ENCODE measurements at regions not wholly inside any gene's neighbourhood (a gene's known extent, or its start where the extent isn't known, plus 50 kb on each side); places are given as distances from the start of the nearest gene placed in this dataset.
"Not testable (repeated sequence)": the region's sequence is repeated elsewhere in the genome, so short reads cannot be mapped to it uniquely, and the experiment has no call there.

GRCh38 chr2:124996406-124996805, 971.3 kb downstream of the CNTNAP5 start:
- no peaks in the 10 kb centered on the region for H3K36me3 Mint-ChIP-seq
- ATAC-seq (ENCODE audit: low read depth) (no peak), DNase-seq (no peak)
- POLR2A ChIA-PET = no interaction called here
- no peaks in the 10 kb centered on the region for H3K4me1 Mint-ChIP-seq
- no peak overlapping the region for H3K27ac Mint-ChIP-seq
- H3K4me3 Mint-ChIP-seq = no peak overlapping the region
- H3K27me3 Mint-ChIP-seq = no peaks in the 10 kb centered on the region
- peaks cover 1% of the 10 kb centered on the region for H3K9me3 Mint-ChIP-seq

GRCh38 chr2:124999906-125000305, 974.8 kb downstream of the CNTNAP5 start:
- Mint-ChIP-seq H3K4me3 (no peak overlapping the region), H3K27ac (no peak overlapping the region), H3K4me1 (no peaks in the 10 kb centered on the region), H3K27me3 (no peaks in the 10 kb centered on the region), H3K36me3 (no peaks in the 10 kb centered on the region), H3K9me3 (peaks cover 1% of the 10 kb centered on the region)
- ATAC-seq (ENCODE audit: low read depth) = no peak
- no peak for DNase-seq
- POLR2A ChIA-PET = no interaction called here

DNA sequence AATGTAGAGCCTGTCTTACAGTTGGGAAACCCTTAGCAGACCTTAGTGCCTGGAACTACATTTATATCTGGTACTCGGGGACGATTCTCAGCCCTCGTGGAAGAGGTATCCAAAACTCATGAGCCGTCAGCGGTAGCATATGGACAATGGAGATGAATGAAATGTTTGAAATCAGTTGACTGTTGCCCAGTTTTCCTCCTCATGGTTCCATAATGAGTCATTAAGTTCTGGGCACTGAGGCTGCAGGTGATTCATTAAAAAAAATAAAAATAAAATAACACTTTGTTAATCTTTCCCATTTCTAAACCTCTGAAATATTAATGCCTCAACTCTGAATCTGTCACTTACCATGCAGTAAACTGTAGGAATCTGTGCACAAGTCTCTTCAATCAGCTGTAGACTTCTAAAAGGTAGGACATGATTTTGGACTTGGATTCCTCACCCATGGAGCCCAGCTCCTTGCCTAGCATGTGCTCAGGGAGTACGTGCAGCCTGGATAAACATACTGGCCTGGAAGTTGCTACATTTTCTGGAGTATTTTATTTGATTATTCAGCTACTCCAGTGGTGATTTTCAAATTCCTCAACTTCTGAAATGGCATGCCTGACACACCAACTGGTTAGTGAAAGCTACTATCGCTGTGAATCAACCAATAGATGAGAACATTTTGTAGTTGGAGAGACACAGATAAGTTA, 979.2 kb downstream of the CNTNAP5 start:
- H3K27me3 Mint-ChIP-seq = no peaks in the 10 kb centered on the region
- no peak overlapping the region for H3K4me3 Mint-ChIP-seq
- H3K4me1 Mint-ChIP-seq = no peaks in the 10 kb centered on the region
- DNase-seq (no peak), ATAC-seq (ENCODE audit: low read depth) (no peak)
- H3K27ac Mint-ChIP-seq = no peak overlapping the region
- POLR2A ChIA-PET = no interaction called here
- no peaks in the 10 kb centered on the region for H3K36me3 Mint-ChIP-seq
- H3K9me3 Mint-ChIP-seq = peaks cover 2% of the 10 kb centered on the region

DNA sequence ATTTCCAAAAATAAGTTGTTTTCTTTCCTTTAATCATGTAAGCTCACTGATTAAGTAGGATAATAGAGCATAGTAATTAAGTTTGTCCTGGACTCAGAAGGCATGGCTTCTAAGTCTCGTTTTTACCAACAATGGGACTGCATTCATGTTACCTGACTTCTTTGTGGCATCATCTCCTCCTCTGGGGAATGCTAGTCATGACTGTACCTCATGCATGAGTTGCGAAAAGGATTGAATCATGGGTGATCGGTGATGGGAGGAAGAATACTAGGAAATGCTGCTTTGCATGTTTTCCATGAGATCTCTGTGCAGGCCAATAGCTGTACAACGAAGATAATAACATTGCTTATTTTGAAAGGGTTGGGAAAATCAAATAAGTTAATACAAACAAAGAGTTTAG, 981.6 kb downstream of the CNTNAP5 start:
- H3K4me1 Mint-ChIP-seq = no peaks in the 10 kb centered on the region
- no peaks in the 10 kb centered on the region for H3K27me3 Mint-ChIP-seq

DNA sequence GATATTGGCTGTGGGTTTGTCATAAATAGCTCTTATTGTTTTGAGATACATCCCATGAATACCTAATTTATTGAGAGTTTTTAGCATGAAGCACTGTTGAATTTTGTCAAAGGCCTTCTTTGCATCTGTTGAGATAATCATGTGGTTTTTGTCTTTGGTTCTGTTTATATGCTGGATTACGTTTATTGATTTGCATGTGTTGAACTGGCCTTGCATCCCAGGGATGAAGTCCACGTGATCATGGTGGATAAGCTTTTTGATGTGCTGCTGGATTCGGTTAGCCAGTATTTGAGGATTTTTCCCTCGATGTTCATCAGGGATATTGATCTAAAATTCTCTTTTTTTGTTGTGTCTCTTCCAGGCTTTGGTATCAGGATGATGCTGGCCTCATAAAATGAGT, 1003.6 kb downstream of the CNTNAP5 start:
- POLR2A ChIA-PET; DNase-seq; ATAC-seq (ENCODE audit: low read depth); H3K27ac Mint-ChIP-seq; H3K27me3 Mint-ChIP-seq; H3K36me3 Mint-ChIP-seq; H3K9me3 Mint-ChIP-seq; H3K4me3 Mint-ChIP-seq; H3K4me1 Mint-ChIP-seq: not testable (repeated sequence)

More for the DNA sequence above, 981.6 kb downstream of the CNTNAP5 start:
- H3K27ac Mint-ChIP-seq = no peak overlapping the region
- no peaks in the 10 kb centered on the region for H3K36me3 Mint-ChIP-seq
- ATAC-seq (ENCODE audit: low read depth) = no peak
- no peak for DNase-seq
- H3K4me3 Mint-ChIP-seq = no peak overlapping the region
- peaks cover 4% of the 10 kb centered on the region for H3K9me3 Mint-ChIP-seq
- POLR2A ChIA-PET = no interaction called here

DNA sequence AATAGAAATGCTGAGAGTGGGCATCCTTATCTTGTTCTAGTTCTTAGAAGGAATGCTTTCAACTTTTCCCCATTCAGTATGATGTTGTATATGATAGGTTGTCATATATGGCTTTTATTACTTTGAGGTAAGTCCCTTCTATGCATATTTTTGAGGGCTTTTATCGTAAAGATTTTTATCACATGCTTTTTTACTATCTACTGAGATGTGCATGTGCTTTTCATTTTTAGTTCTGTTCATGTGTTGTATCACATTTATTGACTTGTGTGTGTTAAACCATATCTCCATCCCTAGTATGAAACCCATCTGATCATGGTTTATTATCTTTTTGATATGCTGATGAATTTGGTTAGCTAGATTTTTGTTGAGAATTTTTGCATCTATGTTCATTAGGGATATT, 1008.8 kb downstream of the CNTNAP5 start:
- Mint-ChIP-seq H3K4me1 (no peaks in the 10 kb centered on the region), H3K9me3 (no peaks in the 10 kb centered on the region), H3K4me3 (no peak overlapping the region), H3K36me3 (no peaks in the 10 kb centered on the region), H3K27me3 (no peaks in the 10 kb centered on the region), H3K27ac (no peak overlapping the region)
- no peak for ATAC-seq (ENCODE audit: low read depth)
- DNase-seq = no peak
- POLR2A ChIA-PET = no interaction called here

- ATAC-seq (ENCODE audit: low read depth) (no peak), DNase-seq (no peak)
- POLR2A ChIA-PET = no interaction called here
- Mint-ChIP-seq H3K36me3 (no peaks in the 10 kb centered on the region), H3K27ac (no peak overlapping the region), H3K9me3 (peaks cover 4% of the 10 kb centered on the region), H3K4me1 (no peaks in the 10 kb centered on the region), H3K27me3 (no peaks in the 10 kb centered on the region), H3K4me3 (no peak overlapping the region)
These were observed 1012.1 kb downstream of the CNTNAP5 start for GRCh38 chr2:125037135-125037653.

DNA sequence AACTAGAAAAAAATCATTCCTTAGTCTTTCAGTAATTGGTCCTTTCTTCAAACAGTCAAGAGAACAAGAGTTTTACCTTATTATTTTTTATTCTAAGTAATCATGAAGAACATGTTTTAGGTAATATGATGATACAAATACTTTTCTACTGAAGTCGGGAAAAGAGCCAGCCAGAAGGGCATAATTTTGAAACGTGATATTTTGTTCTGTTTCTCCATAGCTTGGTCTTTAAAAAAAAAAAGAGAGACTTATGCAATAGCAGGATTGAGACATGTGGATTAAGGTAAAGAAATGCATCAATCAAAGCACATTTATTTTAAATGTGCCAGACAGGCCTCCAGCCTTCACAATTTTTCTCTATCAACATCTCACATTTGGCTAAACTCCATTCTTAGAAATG, 1016.8 kb downstream of the CNTNAP5 start:
- H3K4me1 Mint-ChIP-seq = no peaks in the 10 kb centered on the region
- POLR2A ChIA-PET = no interaction called here
- H3K36me3 Mint-ChIP-seq = no peaks in the 10 kb centered on the region
- DNase-seq (no peak), ATAC-seq (ENCODE audit: low read depth) (no peak)
- peaks cover 4% of the 10 kb centered on the region for H3K9me3 Mint-ChIP-seq
- H3K27me3 Mint-ChIP-seq = no peaks in the 10 kb centered on the region
- no peak overlapping the region for H3K27ac Mint-ChIP-seq
- H3K4me3 Mint-ChIP-seq = no peak overlapping the region

GRCh38 chr2:125042727-125043126, 1017.6 kb downstream of the CNTNAP5 start:
- peaks cover 4% of the 10 kb centered on the region for H3K9me3 Mint-ChIP-seq
- H3K4me3 Mint-ChIP-seq = no peak overlapping the region
- H3K36me3 Mint-ChIP-seq = no peaks in the 10 kb centered on the region
- ATAC-seq (ENCODE audit: low read depth) (no peak), DNase-seq (no peak)
- no peak overlapping the region for H3K27ac Mint-ChIP-seq
- H3K27me3 Mint-ChIP-seq = no peaks in the 10 kb centered on the region
- no peaks in the 10 kb centered on the region for H3K4me1 Mint-ChIP-seq
- POLR2A ChIA-PET = no interaction called here

GRCh38 chr2:125070726-125071505, 1045.8 kb downstream of the CNTNAP5 start:
- Mint-ChIP-seq H3K4me1 (no peaks in the 10 kb centered on the region), H3K27ac (no peak overlapping the region)

DNA sequence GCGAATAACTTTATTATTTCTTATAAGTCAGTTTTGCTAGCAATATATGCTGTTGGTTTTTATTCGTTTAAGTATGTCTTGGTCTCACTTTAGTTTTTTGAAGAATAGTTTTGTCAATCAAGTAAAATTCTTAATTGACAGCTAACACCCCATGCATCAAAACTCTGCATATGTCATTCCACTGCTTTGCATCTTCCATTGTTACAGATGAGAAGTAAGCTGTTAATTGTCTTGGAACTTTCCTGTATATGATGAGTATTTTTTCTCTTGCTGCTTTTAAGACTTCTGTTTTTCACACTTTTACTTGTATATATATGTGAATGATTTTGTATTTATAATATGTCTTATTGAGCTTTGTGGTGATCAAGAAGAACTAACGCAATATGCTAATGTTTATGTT, 1048.4 kb downstream of the CNTNAP5 start:
- POLR2A ChIA-PET = no interaction called here

More at GRCh38 chr2:125070726-125071505, 1045.8 kb downstream of the CNTNAP5 start:
- Mint-ChIP-seq H3K4me3 (no peak overlapping the region), H3K9me3 (no peaks in the 10 kb centered on the region), H3K36me3 (no peaks in the 10 kb centered on the region), H3K27me3 (no peaks in the 10 kb centered on the region)
- no peak for ATAC-seq (ENCODE audit: low read depth)
- POLR2A ChIA-PET = no interaction called here
- DNase-seq = no peak

DNA sequence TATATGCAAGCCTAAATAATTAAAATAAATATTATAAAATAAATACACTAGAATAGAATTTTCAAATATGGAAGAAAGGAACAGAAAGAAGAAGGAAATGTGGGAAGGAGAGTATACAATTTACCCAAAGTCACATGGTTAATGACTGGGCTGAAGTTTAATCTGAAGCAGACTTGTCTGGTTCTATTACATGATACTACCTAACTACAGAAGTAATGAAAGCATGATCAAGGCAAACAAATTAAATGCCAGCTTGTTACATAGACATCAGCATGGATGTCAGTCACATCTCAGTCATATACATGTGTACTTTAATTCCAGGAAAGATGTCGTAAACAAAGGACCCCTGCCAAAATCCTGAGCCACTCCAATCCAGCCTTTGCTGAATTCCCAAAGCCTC, 1060.8 kb downstream of the CNTNAP5 start:
- H3K4me3 Mint-ChIP-seq = no peak overlapping the region
- no peak for ATAC-seq (ENCODE audit: low read depth)
- no peaks in the 10 kb centered on the region for H3K36me3 Mint-ChIP-seq
- H3K4me1 Mint-ChIP-seq = no peaks in the 10 kb centered on the region
- H3K27ac Mint-ChIP-seq = no peak overlapping the region
- POLR2A ChIA-PET = no interaction called here
- no peak for DNase-seq
- no peaks in the 10 kb centered on the region for H3K27me3 Mint-ChIP-seq
- H3K9me3 Mint-ChIP-seq = peaks cover 8% of the 10 kb centered on the region

More for the DNA sequence above, 1048.4 kb downstream of the CNTNAP5 start:
- ATAC-seq (ENCODE audit: low read depth) (no peak), DNase-seq (no peak)
- H3K27me3 Mint-ChIP-seq = no peaks in the 10 kb centered on the region
- no peaks in the 10 kb centered on the region for H3K36me3 Mint-ChIP-seq
- no peaks in the 10 kb centered on the region for H3K4me1 Mint-ChIP-seq
- H3K9me3 Mint-ChIP-seq = peaks cover 2% of the 10 kb centered on the region
- no peak overlapping the region for H3K4me3 Mint-ChIP-seq
- no peak overlapping the region for H3K27ac Mint-ChIP-seq

DNA sequence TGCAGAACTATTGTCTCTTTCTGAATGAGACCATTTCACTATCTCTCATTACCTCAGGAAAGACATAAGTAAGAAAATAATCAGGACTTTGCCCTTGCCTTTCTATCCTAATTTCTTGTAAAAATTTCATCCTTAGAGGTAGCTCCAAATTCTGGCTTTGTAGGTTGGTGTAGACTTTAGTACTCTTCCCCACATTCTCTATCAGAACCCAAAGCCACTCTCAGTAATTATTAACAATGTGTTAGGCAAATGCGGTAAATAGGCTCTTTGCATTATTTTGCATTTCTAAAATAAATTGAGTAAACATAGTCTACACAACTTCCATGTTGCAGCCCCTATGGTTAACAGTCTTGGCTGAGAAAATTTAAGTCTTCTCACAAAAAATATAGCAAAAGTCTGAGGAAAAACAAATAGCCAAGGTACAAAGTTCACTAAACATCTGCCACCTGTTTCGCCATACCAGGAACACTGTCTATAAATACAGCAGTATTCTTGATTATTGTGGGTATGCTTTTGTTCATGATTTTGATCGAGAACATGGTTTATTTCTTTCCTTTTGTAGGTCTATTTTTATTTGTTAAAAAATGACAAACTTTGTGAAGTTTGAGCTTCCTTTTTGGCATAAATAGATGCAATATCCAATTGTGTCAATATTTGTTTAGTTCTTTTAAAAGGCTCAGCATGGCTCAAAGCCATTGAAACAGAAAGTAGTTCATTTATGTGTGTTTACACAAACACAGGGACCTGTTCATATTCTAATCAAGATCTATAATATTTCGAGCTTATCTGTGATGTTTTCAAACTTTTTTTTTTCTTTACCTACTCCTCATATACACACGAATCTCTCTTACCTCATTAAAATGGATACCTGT, 1061.5 kb downstream of the CNTNAP5 start:
- ATAC-seq (ENCODE audit: low read depth) = no peak
- Mint-ChIP-seq H3K36me3 (no peaks in the 10 kb centered on the region), H3K4me3 (no peak overlapping the region), H3K27me3 (no peaks in the 10 kb centered on the region), H3K9me3 (peaks cover 8% of the 10 kb centered on the region), H3K4me1 (no peaks in the 10 kb centered on the region), H3K27ac (no peak overlapping the region)
- POLR2A ChIA-PET = no interaction called here
- no peak for DNase-seq

Measured in activated naive CD8-positive, alpha-beta T cell treated with anti-CD3 and anti-CD28 coated beads, Interleukin-2, amount 10 ng/mL, durations not matched to agents 7 days and 5 days (primary cell).